ENCODE measurements at regions not wholly inside any gene's neighbourhood (a gene's known extent, or its start where the extent isn't known, plus 50 kb on each side); places are given as distances from the start of the nearest gene placed in this dataset.

DNA sequence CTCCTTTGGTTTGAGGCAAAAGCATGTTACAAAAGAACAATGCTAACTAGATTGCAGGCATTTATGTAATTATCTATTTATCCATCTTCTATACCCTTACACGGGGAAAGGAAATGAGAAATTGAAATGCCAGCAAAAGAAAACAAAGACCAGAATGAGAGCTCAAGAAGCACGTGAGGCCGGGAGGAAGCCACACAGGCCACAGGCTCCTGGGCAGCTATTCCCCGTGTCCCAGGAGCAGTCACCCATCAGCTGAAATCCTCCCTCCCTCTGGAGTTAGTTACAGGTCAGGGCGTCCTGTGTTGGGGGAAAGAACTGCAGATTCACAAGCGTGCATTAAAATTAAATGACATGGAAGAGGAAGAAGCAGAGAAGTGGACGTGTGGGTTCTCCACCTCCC lies 64.7 kb upstream of the RPS6KA2 start:
- no peak for DNase-seq

DNA sequence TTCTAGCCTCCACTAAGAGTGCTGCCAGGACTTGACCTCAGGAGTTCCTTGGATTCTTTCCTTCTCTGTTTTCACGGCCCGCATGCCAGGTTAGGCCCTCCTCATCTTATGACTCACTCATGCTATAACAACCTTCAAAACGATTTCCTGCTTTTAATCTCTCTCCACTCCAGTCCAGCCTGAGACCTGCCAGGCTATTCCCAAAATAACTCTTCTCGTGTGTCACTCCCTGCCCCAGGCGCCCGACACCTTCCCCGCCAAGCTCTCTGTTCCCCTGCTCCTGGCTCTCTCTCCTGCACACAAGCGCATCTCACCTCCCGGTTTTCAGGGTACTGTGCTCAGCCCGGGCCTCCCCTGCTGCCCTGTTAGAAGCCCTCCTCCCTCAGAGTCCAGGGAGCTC lies 64.1 kb upstream of the RPS6KA2 start:
- peak; percentile 52 for DNase-seq

DNA sequence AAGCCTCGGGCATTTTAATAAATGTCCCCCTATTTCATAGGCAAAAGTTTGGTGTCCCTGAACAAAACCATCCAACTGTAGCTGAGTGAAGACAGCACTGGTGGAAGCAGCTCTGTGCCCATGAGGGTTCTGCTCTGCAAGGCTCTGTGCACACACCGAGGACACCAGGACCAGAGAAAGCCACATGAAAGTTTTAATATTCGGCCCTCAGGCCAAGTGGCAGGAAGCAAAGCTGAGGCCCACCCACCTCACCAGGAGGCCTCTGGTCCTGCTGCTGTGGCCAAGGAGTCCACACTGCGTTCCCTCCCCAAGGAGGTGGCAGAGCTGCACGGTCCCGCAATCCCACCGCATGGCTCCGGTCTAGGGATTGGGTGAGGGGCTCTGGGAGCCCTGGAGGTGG lies 62.6 kb upstream of the RPS6KA2 start:
- DNase-seq = no peak

DNA sequence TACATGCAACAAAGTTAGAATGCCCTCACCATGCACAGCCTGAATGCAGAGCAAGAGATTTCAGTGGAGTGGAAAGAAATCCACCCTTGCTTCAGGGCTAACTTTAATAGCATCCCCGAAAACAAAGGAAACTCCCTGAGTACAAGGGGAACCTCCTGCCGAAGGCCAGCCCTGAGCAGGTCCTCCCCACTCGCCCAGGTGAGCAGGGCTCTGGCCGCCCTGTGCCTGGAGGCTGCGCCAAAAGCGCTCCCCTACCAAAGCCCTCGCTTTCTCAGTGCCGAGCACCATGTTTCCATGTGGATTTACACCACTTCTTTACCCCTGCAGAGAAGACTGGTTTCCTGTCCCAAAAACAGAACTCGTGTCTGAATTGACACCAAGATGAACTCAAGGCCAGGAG lies 61.9 kb upstream of the RPS6KA2 start:
- no peak for DNase-seq

DNA sequence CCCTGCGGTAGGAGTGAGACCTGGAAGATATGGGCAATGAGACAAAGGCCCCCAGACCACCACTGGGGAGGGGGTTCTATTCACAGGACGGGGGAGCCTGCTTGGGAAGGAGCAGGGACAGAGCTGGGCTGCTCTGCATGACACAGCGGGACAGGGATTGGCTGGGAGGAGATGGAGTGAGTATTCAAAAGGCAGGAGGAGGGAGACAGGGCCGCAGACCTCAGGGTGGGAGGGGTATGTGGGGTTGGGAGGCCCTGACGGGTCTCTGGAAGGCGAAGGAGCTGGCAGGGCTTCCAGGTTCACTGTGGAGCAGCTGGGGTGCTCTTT lies 60.8 kb upstream of the RPS6KA2 start:
- DNase-seq = no peak

DNA sequence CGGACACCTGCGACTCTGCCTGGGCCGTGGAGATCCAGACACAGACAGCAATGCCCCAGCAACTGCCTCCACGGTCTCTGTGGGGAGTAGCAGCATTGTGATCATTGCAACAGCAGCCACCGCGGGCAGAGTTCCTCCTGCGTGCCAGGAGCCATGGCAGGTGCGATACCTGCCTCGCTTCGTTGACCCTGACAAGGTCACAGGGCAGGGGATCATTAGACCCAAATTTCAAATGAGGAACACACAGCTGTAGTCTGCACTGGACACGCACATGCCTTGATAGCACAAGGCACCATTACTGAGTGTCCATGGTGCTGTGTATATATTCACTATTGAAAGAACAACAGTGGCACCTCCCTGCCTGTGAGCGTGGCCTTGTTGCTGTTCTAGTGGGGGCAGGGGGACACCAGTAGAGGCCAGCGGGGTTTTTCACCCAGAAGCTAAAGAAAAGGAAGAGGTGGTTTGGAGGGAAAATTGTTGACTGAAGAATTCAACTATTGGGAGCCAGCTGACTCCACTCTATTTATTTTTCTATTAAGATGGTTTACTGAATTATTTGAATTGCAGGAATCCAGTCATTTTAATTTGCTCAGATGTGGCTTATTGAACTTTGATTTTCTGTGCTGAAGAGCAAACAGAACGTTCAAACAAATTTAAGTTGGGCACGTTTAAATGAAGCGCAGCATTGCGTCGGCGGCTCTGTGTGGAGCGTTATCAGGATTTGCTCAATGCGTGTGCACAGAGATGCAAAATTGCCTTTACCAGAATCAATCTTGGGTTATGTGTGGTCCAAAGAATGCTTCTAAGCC lies 60.2 kb upstream of the RPS6KA2 start:
- DNase-seq = no peak

DNA sequence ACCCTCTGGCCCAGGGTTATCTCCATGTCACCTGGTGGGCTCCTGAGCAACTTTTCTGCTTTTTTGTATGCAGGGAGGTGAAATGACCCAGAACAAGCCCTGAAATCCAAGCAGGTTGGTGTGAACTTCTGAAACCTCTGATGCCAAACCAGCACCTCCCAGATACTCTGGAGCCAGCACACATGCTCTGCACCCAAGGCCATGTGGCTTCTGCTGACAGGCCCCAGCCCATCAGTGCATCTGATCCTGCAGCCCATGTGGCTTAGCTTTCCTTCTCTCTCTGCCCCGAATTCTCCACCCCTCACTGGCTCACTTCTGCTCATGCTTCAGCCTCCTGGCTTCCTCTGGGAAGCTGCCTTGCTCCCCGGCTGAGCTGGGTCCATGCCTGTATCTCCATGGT lies 59.3 kb upstream of the RPS6KA2 start:
- DNase-seq = no peak

DNA sequence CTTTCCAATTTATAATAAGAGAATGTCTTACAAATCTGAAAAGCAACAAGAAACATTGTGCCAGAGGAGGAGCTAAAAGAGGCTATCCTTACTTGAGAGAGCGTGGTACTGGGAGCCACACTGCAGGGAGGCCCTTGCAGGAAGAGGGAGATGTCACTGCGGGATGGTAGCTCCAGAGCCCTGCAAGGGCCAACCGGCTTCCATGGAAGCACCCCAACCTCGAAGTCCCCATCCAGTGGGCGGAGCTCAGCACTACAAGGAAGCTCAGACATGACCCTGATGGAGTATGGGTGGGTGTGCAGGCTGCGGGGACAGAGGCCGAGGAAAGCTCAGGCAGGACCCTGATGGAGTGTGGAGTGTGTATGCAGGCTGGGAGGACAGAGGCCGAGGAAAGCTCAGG lies 57.8 kb upstream of the RPS6KA2 start:
- no peak for DNase-seq

DNA sequence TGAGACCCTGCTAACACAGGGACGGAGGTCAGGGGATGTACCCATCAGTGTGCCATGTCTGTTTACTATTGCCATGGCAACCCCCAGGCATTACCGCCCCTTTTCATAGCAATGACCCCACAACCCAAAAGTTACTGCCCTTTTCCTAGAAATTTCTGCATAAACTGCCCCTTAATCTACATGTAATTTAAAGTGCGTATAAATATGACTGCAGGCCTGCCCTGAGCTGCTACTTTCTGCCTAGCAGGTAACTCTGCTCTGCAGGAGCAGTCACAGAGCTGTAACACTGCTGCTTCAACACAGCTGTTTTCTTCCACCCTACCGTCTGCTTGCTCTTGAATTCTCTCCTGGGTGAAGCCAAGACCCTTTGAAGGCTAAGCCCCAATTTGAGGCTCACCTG lies 57.1 kb upstream of the RPS6KA2 start:
- DNase-seq = no peak

DNA sequence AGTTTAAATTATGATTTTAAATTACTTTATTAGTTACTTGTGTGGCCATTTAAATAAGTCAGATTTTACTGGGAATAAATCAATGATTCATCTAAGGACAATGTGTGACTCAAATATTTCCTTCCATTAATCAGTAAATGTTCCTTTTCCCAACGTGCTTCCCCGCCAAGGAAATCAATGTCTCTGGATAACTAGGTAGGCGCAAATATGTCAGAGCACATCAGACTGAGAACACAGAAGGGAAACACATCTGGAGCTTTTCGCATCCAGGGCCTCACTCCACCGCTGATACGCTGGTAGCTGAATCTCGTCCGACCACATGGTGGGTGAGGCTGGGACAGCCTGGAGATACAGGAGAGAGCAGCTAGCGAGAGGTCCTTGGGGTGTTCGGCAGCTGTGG lies 56.4 kb upstream of the RPS6KA2 start:
- peak; percentile 54 for DNase-seq

DNA sequence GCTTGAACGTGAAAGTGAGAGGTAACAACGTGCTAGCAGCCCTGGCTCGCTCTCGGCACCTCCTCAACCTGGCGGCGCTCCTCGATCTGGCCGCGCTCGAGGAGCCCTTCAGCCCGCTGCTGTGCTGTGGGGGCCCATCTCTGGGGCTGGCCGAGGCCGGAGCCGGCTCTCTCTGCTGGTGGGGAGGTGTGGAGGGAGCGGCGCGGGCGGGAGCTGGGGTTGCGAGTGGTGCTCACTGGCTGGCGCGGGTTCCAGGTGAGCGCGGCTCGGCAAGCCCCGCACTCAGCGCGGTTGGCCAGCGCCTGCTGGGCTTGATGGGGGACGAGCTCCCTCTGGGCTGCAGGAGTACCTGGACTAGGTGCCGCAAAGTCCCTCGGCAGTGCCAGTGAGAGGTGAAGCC lies 52.5 kb upstream of the RPS6KA2 start:
- no peak for DNase-seq

DNA sequence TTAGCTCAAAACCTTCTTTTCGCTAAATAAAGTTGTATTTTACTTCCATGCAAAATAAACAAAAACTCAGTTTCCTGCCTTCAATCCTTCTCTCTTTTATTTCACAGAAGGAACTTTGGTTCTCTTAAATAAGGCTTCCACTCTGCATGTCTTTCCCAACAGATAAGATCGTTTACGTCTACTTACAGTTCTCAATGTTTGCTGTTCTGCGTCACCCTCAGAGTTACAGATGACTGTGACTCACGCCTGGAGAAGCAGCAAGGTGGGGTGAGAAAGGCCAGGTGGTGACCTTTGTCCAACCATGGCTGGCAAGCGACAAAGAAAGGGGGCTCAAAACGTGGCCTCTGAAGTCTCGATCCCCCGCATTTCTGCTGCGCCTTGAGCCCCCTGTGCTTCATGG lies 51.4 kb upstream of the RPS6KA2 start:
- DNase-seq = no peak

DNA sequence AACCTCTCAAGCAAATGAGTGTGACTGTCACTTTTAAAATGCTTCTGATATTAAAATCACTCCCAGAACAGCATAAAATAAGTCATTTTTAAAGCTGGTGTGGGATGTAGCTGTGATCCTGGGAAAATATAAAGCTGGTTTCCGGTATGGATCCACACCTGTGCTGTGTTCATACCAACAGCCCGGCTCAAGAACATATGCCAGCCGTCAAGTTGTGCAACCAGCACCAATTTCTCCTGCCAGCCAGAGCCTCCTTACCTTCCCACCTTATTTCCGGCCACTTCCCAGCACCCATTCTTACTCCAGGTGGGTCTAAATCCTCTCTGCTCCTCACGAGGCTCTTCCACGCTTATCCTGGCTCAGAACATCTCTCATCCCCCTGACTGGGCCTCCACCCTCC lies 50.9 kb upstream of the RPS6KA2 start:
- DNase-seq = no peak
